Ectodermal cell (in vitro differentiated cells): ENCODE measurements at regions not wholly inside any gene's neighbourhood (a gene's known extent, or its start where the extent isn't known, plus 50 kb on each side); places are given as distances from the start of the nearest gene placed in this dataset.

Experiments used
- H3K27ac ChIP-seq: 2 replicates; pipeline ENCODE4 v1.7.0; 2013; ENCODE audit warnings: mild to moderate bottlenecking, low read depth, low read length; ENCODE audit not compliant: insufficient read depth, poor library complexity, severe bottlenecking
- H3K27me3 ChIP-seq: 2 replicates; pipeline ENCODE4 v1.7.0; 2013; ENCODE audit warnings: mild to moderate bottlenecking, low read length; ENCODE audit not compliant: insufficient read depth, control insufficient read depth, poor library complexity, severe bottlenecking
- H3K36me3 ChIP-seq: one replicate; pipeline ENCODE4 v1.7.0; 2013; ENCODE audit warnings: low read length; ENCODE audit not compliant: control insufficient read depth, insufficient read depth
- H3K4me1 ChIP-seq: one replicate; pipeline ENCODE4 v1.7.0; 2013; ENCODE audit warnings: low read length; ENCODE audit not compliant: control insufficient read depth, insufficient read depth
- H3K4me3 ChIP-seq: 2 replicates; pipeline ENCODE4 v1.7.0; 2013; ENCODE audit warnings: low read depth, low read length, control low read depth; ENCODE audit not compliant: insufficient read depth
- H3K9me3 ChIP-seq: 2 replicates; pipeline ENCODE4 v1.7.0; 2013; ENCODE audit warnings: mild to moderate bottlenecking, low read length, moderate library complexity; ENCODE audit not compliant: control insufficient read depth
- WGBS, 2 experiments: methylation state at CpG; one replicate each; pipeline ENCODE4 v1.1.7; 2013; ENCODE audit warnings: missing lambda C conversion rate in 2 of 2; 5-methylcytosine and 5-hydroxymethylcytosine counted together

GRCh38 chr3:40617084-40617483, 92.3 kb downstream of the ZNF621 start:
- H3K4me3 ChIP-seq = no peak overlapping the region
- H3K27me3 ChIP-seq = no peaks in the 10 kb centered on the region
- peaks cover 20% of the 10 kb centered on the region for H3K4me1 ChIP-seq
- H3K27ac ChIP-seq = no peak overlapping the region
- WGBS, 2 experiments = 92 to 93% methylated on average over 3 of the region's 3 CpGs
- H3K36me3 ChIP-seq = no peaks in the 10 kb centered on the region
- H3K9me3 ChIP-seq = no peaks in the 10 kb centered on the region

- Histone ChIP-seq H3K36me3 (no peaks in the 10 kb centered on the region), H3K27ac (no peak overlapping the region), H3K4me3 (no peak overlapping the region), H3K9me3 (no peaks in the 10 kb centered on the region), H3K4me1 (peaks cover 17% of the 10 kb centered on the region), H3K27me3 (no peaks in the 10 kb centered on the region)
Observed at GRCh38 chr3:40618158-40618557, 93.4 kb downstream of the ZNF621 start.

GRCh38 chr3:40620151-40620550, 95.4 kb downstream of the ZNF621 start:
- H3K27me3 ChIP-seq = no peaks in the 10 kb centered on the region
- no peak overlapping the region for H3K4me3 ChIP-seq
- no peaks in the 10 kb centered on the region for H3K9me3 ChIP-seq
- 88 to 93% methylated on average over 2 of the region's 2 CpGs for WGBS, 2 experiments
- no peaks in the 10 kb centered on the region for H3K36me3 ChIP-seq
- peaks cover 9% of the 10 kb centered on the region for H3K4me1 ChIP-seq
- H3K27ac ChIP-seq = no peak overlapping the region

GRCh38 chr3:40621252-40621651, 96.5 kb downstream of the ZNF621 start:
- WGBS, 2 experiments = 90 to 91% methylated on average over 4 of the region's 4 CpGs
- H3K27ac ChIP-seq = no peak overlapping the region
- H3K4me3 ChIP-seq = no peak overlapping the region
- H3K36me3 ChIP-seq = no peaks in the 10 kb centered on the region
- no peaks in the 10 kb centered on the region for H3K9me3 ChIP-seq
- no peaks in the 10 kb centered on the region for H3K27me3 ChIP-seq
- H3K4me1 ChIP-seq = peaks cover 3% of the 10 kb centered on the region

- H3K27ac ChIP-seq = no peak overlapping the region
- no peaks in the 10 kb centered on the region for H3K36me3 ChIP-seq
- 88% methylated on average over 1 of the region's 1 CpG for WGBS, 2 experiments
- H3K4me1 ChIP-seq = no peaks in the 10 kb centered on the region
- H3K9me3 ChIP-seq = no peaks in the 10 kb centered on the region
- H3K4me3 ChIP-seq = no peak overlapping the region
- no peaks in the 10 kb centered on the region for H3K27me3 ChIP-seq
Observed at GRCh38 chr3:40623567-40623966, 98.8 kb downstream of the ZNF621 start.

- Histone ChIP-seq H3K36me3 (no peaks in the 10 kb centered on the region), H3K9me3 (peaks cover 5% of the 10 kb centered on the region), H3K4me3 (no peak overlapping the region), H3K27me3 (no peaks in the 10 kb centered on the region), H3K4me1 (no peaks in the 10 kb centered on the region), H3K27ac (no peak overlapping the region)
- WGBS, 2 experiments = 86 to 93% methylated on average over 2 of the region's 2 CpGs
Observed at GRCh38 chr3:40624189-40624769, 99.5 kb downstream of the ZNF621 start.

DNA sequence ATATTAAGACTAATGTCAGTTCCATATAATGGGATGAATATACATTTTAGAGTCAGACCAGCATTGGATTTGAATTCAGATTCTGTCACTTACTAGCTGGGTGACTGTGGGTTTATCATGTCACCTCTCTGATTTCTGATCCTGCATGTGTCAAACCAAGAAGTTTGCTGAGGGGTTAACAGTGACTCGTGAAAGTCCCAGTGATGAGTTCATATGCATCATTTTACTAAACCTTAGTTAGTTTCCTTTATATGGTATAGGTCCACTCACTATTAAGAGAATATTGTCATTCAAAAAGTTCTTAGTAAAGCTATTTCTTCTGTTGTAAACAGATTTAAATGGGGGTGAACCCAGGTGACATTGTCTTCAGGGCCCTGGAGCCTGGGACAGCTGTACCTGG, 102.3 kb downstream of the ZNF621 start:
- Histone ChIP-seq H3K27me3 (no peaks in the 10 kb centered on the region), H3K4me1 (no peaks in the 10 kb centered on the region), H3K9me3 (peaks cover 8% of the 10 kb centered on the region), H3K4me3 (no peak overlapping the region), H3K36me3 (no peaks in the 10 kb centered on the region), H3K27ac (no peak overlapping the region)
- WGBS, 2 experiments = 100% methylated on average over 1 of the region's 1 CpG; no CpG with 5 or more reads in 1 of the 2 experiments

DNA sequence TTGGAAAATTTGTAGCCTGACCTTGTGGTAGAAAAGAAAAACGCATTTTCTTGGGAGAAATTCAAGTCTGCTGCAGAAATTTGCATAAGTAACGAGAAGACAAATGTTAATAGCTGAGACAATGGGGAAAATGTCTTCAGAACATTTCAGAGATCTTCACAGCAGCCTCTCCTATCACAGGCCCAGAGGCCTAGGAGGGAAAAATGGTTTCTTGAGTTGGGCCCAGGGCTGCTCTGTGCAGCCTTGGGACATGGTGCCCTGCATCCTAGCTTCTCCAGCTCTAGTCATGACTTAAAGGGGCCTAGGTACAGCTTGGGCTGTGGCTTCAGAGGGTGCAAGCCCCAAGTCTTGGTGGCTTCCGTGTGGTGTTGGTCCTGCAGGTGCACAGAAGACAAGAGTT, 104.2 kb downstream of the ZNF621 start:
- Histone ChIP-seq H3K9me3 (peaks cover 8% of the 10 kb centered on the region), H3K4me1 (no peaks in the 10 kb centered on the region), H3K4me3 (no peak overlapping the region), H3K36me3 (no peaks in the 10 kb centered on the region), H3K27ac (no peak overlapping the region), H3K27me3 (no peaks in the 10 kb centered on the region)
- 87 to 89% methylated on average over 3 of the region's 3 CpGs for WGBS, 2 experiments

DNA sequence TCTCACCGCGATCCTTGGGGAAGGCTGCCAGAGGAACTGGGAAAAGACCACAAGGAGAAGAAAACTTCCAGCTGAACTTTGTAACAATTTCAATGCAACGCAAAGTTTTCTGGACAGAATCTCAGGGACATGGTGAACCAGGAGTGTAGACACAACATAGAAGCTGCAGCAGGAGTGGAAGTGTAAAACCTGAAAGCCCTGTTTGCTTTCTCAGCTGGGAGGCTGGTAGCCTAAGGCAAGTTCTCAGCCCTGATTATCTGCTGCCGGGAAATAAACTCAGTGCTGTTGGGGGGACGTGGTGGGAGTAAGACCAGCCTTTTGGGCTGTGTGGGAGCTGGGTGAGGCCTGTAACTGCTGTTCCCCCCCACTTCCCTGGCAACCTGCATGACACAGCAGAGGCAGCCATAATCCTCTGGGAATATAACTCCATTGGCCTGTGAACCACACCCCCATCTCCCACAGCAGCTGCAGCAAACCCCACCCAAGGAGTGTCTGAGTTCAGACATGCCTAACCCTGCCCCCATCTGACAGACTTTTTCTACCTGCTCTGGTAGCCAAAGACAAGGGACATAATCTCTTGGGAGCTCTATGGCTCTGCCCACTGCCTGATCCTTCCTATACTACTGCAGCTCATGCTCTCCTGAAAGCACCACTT, 106.7 kb downstream of the ZNF621 start:
- Histone ChIP-seq H3K27ac (no peak overlapping the region), H3K4me3 (no peak overlapping the region), H3K27me3 (no peaks in the 10 kb centered on the region), H3K9me3 (peaks cover 8% of the 10 kb centered on the region), H3K36me3 (no peaks in the 10 kb centered on the region), H3K4me1 (no peaks in the 10 kb centered on the region)
- 92 to 96% methylated on average over 5 of the region's 5 CpGs for WGBS, 2 experiments

DNA sequence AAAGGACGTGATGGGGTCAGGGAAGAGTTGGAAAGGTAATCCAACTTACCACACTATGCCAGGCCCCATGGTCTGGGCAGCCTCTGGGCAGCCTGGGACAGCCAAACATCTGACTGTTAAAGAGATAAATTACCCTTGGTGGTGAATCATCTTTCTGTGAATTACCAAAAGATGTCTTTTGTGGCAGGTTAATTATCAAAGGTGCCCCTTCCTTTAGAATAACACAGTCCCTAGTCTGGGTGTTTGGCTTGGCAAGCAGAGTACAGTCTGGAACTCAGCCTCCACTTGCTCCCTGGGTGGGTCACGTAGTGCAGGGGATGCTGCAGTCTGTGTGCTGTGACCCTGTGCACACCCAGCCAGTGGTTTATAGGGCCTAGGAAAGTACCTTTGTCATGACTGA, 113.1 kb downstream of the ZNF621 start:
- Histone ChIP-seq H3K4me3 (no peak overlapping the region), H3K36me3 (no peaks in the 10 kb centered on the region), H3K9me3 (no peaks in the 10 kb centered on the region), H3K27ac (no peak overlapping the region), H3K4me1 (no peaks in the 10 kb centered on the region), H3K27me3 (no peaks in the 10 kb centered on the region)
- WGBS, 2 experiments = 93 to 95% methylated on average over 2 of the region's 2 CpGs
